ENCODE measurements at regions not wholly inside any gene's neighbourhood (a gene's known extent, or its start where the extent isn't known, plus 50 kb on each side); places are given as distances from the start of the nearest gene placed in this dataset.

DNA sequence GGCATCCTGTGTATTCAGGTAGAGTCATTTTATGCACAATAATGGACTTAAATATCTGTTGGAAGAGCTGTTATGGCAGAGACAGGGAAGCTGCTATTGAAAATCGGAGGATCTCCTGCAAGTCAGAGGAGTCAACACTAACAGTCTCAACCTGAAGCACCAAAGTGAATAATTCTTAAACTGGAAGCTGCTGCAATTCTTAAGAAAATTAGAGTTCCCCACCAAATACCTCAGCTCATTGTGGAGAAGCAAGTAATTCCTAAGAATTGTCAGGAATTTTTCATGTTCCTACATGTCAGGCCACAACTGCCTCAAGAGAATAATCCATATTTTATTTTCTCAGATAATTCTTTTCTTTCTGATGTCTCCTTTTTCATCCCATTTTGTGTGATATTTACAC is 892.6 kb upstream of the LCORL start:
- H3K27ac ChIP-seq: no peak overlapping the region
- no peak overlapping the region for H3K4me3 ChIP-seq

DNA sequence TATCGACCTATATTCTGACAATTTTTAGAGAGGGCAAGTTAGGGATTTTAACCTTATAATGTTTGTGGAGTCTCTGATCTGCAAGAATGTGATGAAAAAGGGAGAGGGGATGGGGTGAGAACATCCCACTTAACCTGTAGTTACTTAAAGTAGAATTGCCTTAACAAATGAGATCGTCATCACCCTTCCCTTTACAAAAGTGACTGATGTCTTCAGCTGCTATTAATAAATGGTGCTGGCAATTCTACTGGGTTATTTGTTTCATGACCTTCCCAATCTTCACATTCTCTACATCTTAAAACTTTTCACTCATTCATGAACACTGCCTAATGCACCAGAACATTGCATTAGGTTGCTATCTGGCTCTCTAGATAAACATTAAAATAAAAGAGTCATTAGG is 873.4 kb upstream of the LCORL start:
- no peak overlapping the region for H3K4me3 ChIP-seq
- no peak overlapping the region for H3K27ac ChIP-seq

DNA sequence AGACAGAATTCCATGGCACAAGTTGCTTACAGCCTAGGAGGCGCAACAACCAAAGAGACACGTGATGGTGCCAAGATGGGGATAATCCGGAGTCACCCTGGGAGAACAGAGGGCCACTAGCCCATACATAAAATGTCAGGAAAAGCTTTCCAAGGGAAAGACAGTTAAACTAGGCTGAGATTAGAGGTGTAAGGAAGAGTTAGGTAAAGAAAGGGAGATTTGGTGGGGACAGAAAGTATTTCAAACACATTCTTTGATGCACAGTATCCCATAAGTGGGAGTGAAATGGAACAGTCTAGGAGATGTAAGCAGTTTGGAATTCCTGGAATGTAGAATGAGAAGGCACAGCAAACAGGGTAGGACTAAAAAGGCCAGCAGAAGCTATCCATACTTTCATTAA is 860.9 kb upstream of the LCORL start:
- Histone ChIP-seq H3K27ac (no peak overlapping the region), H3K4me3 (no peak overlapping the region)

DNA sequence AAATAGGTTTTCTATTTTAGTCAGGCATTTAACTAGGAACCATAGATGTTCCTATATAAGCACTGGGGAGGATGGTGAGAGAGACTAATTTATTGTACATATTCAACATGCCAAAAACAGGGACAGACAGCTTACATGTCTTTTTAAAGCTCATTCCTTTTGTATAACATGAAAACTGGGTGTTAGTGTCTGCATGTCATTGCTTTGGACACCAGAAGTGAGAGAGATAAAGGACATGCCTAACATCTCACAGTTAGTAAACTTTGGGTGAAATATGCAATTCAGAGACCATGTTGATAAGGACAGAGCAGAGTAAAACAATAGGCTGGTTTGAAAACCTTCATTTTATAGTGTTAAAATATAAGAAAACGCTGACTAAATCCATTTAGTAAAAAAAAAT is 860.0 kb upstream of the LCORL start:
- no peak overlapping the region for H3K4me3 ChIP-seq
- H3K27ac ChIP-seq: no peak overlapping the region

DNA sequence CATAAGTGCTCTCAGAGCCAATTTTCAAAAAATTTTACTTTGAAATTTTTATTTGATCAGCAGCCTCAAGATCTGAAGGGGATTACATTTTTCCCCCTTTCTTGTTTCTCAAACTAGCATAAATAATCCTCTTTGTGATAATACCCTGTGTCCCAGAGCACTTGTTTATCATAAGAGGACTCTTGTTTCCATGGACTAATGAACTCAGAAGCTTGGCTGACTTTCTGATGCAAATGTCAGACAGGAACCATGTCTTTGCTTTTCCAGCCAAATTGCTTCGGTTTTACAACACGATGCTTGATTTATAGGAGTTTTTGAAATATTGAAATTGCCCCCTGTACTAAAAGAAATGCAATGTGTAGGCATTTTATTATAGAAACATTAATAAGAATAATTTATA is 859.3 kb upstream of the LCORL start:
- no peak overlapping the region for H3K4me3 ChIP-seq
- no peak overlapping the region for H3K27ac ChIP-seq

DNA sequence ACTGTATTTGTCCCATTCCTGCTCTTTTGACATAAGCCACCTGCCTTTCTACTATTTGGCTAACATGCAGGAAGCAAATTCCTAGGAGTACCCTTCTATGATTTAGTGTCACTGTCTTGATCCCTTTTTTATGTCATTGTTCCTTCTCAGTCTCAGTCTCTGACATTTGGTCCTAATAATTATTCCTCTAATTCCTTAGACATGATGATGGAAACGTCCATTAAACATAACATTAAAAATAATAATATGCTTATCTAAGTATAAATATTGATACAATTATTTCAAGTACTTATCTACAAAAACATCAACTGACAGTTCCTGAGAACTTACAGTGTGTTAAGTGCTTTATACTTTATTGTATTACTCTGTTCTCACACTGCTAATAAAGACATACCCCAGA is 857.0 kb upstream of the LCORL start:
- no peak overlapping the region for H3K4me3 ChIP-seq
- H3K27ac ChIP-seq: no peak overlapping the region

DNA sequence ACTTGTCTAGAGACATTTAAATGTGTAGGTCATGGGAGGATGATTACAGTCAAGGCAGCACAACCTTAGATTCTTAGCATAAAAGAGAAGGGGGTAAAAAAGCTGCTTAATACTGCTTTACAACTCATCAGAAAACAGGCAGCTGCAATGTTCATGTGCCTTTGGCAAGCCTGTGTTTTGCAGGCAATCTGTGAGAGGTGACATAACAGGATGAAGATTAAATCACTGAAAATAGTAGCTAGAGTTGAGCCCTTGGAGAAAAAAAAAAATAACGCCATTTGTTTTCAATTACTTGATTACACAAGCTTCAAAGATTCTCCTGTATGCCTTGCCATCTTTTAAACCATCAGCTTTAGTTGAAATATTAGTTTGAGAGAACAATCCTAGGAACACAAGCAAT is 847.6 kb upstream of the LCORL start:
- Histone ChIP-seq H3K27ac (no peak overlapping the region), H3K4me3 (no peak overlapping the region)

DNA sequence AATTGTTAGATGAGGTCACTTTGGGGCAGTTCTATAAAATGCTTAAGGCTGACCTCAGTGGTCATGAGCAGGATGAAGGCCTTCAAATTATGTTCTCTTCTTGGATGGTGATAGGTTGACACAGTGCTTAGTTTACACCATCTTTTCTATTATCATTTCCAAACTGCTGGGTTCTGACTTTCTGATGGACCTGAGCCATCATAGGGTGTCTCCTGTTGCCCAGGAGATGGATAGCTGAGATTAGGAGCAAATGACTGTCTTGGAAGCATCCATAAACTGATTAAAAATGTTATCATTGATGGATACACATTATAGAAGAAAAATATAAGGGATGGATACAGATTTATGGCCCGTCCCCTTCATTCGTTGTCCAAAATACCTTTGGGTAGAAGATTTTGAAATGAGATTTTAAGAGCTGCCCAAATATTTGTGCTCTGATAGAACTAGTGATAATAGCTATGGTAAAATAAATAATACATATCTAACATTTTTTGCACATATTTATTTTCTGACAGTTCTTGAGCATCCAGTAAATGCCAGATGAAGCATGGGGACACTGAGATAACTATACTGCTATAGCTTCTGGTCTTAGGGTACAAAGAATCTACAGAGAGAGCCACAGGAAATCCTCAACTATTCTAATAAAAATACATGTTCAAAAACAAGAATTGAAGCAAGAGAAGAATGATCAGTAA is 839.4 kb upstream of the LCORL start:
- H3K27ac ChIP-seq: no peak overlapping the region
- H3K4me3 ChIP-seq: no peak overlapping the region

DNA sequence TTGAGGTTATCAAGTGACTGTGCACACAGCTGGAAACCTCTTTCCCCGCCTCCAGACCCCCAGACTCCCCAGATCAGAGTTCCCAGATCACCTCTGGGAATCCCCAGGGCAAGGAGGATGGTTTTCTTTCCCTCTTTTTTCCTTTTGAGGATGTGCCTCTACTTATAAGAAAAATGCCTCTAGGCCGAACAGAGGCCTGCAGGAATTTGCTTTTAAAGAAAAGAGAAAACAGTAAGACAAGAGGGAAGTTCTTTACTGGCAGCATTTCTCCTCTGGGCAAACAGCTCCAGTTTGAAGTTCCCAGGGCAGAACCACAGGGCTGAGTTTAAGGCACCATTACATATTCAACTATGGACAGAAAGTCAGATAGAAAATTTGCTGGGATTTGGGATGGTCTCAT is 837.9 kb upstream of the LCORL start:
- no peak overlapping the region for H3K4me3 ChIP-seq
- H3K27ac ChIP-seq: no peak overlapping the region

DNA sequence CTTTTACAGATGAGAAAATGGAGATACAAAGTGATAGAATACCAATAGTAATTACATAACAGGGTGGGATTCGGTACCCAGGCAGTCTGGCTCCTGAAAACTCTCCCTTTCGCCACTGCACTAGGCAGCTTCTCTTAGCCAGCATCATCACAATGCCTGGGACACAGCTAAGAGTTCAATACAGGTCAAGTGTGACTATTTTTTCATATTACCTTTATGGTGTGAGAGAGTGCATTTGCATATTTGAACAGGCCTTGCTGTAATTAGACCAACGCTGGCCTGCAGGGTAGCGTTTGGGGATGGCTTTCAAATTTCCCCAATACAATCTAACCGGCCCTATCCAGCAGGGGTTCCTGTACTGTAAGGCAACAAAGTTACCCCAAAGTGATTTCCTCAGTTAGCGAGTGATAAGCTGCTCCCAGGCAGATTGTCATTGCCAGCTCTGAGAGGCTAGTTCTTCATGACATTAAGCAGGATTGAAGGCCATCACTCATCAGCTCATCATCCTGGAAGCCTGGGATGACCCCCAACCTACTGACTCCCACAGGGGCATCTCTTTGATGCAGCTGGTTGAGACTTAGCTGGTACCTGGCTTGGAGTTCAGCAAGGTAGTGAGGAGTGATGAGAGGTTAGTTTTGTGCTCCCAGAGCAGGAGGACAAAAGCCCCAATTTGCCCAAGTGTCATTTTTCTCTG is 836.8 kb upstream of the LCORL start:
- no peak overlapping the region for H3K4me3 ChIP-seq
- no peak overlapping the region for H3K27ac ChIP-seq

DNA sequence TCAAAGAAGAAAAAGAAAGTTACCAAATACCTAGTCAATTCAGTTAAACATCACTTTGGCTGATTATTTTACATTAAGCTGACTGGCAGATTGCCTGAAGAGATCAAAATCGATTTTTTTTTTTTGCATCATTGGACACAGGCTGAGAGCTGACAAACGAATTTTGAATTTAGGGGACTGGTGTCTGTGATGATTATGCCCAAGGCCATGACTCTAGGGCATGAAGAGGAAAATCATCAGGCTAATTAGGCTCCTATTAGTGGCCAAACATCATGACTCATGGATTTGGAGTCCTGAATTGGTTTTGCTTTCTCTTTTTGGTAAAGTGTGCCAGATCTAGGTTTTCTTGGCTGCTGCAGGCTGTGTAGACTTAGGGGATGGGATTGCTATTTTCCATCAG is 829.3 kb upstream of the LCORL start:
- H3K27ac ChIP-seq: no peak overlapping the region
- no peak overlapping the region for H3K4me3 ChIP-seq

DNA sequence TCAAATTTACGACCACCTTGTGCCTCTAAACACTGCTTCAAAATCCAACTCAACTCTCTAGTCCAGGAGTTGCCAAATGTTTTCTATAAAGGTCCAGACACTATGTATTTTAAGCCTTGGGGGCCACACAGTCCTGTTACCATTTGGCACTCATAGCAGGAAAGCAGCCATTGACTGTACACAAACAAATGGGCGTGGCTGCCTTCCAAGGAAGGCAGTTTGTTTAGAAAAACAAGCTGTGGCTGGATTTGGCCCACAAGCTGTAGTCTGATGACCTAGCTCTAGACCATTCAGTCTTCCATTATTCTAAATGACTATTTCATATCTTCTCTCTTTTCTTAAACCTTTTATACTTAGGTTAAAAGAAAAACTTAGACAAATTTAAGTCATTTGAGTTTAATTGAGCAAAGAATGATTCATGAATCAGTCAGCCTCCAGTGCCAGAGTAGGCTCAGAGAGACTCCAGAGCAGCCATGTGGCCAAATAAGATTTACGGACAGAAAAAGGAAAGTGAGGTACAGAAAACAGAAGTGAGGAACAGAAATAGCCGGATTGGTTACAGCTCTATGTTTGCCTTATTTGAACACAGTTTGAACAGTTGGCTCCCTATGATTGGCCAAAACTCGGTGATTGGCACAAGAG is 825.8 kb upstream of the LCORL start:
- H3K4me3 ChIP-seq: no peak overlapping the region
- H3K27ac ChIP-seq: no peak overlapping the region

DNA sequence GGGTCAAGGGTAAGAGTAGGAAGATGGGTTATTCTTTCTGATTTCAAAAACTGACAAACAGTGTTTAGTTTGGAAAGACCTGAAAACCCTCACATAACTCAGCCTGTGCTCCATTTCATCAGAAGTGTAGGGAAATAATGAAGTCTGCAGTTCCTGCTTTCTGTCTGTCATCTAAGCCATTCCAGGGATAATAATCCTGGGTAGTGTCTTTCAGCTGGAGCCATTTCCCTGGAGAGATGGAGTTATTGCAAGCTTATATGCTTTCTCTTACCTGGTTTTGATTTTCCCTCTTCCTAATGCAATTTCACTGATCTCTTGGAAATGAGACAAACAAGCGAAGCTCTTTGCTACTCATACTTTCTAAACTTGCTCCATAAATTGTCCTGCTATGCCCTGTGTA is 824.8 kb upstream of the LCORL start:
- Histone ChIP-seq H3K27ac (no peak overlapping the region), H3K4me3 (no peak overlapping the region)

DNA sequence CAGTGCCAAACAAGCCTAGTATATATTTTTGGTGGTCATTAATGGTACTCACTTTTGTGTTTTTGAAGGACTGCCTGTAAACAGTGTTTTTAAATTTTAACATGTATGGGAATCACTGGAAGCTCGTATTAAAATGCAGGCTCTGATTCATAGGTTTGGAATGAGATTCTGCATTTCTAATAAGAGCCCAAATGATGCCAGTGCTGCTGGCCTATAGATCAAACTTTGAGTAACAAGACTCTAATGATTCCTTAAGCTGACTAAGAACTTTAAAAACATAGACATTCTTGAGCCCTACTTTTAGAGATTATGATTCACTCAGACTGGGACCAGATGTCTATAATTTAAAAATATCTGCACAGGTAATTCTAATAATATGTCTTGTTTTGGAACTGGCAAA is 823.2 kb upstream of the LCORL start:
- Histone ChIP-seq H3K4me3 (no peak overlapping the region), H3K27ac (no peak overlapping the region)

DNA sequence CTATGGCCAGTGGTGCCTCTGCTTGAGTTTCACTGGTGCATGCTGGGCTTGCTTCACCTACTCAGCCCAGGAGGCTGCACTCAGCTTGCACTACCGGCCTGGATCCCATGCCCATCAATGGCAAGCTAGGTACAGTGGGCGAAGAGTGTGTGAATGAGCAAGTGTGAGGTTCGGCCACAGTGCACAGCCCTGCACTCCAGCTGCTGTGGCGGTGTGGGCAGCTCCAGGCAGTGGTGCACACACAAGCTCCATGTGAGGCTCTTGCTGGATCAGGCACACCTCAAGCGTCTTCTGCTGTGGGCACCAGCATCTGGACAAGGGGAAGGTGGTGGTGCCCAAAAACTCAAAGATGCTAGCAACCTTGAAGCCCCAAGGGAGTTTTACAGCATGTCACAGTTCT is 820.9 kb upstream of the LCORL start:
- Histone ChIP-seq H3K27ac (no peak overlapping the region), H3K4me3 (no peak overlapping the region)

DNA sequence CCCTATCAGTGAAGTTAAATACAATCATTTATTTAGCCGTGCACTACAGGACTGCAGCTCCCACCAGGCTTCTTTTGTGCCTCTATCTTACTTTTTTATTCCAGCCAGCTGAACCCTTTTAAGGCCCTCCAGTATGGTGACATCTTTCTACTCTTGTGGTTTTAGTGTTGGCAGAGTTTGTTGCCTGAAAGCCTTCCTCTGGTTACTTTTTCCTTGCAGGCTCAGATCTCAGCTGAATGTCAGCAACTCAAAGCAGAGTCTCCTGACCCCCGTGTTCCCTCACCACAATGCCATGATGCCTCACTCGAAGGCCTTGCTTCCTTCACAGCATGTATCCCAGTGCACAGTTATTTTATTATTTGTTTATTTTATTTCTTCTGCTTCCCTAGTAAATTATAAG is 818.9 kb upstream of the LCORL start:
- no peak overlapping the region for H3K27ac ChIP-seq
- H3K4me3 ChIP-seq: no peak overlapping the region

DNA sequence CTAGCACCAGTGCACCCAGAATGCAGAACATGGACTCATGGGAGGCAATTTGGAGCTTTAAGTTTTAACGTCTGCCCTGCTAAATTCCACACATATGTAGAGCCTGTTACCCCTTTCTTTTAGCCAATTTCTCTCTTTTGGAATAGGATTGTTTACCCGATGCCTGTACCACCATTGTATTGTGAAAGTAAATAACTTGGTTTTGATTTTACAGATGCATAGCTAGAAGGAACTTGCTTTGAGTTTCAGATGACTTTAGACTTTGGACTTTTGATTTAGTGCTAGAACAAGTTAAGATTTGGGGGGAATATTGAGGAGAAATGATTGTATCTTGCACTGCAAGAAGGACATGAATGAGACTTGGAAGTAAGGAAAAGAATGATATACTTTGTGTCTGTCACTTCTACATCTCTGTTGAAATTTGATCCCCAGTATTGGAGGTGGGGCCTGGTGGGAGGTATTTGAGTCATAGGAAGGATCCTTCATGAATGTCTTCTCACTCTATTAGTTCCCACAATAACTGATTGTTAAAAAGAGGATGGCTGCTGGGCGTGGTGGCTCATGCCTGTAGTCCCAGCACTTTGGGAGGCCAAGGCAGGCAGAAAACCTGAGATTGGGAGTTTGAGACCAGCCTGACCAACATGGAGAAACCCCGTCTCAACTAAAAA is 794.8 kb upstream of the LCORL start:
- Histone ChIP-seq H3K27ac (no peak overlapping the region), H3K4me3 (no peak overlapping the region)

DNA sequence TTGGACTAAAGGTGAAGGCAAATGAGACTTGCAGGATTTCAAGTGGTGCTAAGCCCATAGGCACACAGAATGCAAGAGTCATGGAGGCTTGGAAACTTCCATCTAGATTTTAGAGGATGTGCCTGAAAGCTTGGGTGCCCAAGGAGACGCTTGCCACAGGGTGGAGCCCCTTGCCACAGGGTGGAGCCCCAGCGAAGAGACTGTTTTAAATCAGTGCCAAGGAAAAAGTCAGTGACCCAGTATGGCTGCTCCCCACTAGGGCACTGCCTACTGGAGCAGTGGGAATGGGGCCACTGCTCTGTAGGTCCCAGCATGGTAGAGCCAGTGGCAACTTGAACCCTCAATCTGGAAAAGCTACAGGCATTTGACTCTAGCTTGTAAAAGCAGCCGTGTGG is 794.2 kb upstream of the LCORL start:
- Histone ChIP-seq H3K27ac (no peak overlapping the region), H3K4me3 (no peak overlapping the region)

DNA sequence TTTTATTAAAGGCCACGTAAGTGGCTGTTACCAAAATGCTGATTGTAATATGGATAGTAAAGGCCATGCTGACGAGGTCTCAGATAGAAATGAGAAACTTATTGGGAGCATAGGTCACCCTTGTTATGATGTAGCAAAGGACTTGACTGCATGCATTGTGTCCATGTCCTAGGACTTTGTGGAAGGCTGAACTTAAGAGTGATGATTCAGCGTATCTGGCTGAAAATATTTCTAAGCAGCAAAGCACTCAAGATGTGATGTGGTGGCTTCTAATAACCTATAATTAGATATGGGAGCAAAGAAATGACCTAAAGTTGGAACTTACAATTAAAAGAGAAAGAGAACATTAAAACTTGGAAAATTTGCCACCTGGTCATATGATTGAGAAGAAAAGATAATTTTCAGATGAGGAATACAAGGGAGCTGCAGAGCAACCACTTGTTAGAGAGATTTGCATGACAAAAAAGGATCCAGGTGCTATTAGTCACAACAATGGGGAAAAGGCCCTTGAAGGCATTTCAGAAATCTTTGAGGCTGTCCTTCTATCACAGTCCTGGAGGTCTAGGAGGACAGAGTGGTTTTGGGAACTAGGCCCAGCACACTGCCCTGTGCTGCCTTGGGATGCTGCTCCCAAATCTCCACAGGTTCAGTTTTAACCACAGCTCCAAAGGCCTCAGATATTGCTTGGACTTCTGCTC is 793.7 kb upstream of the LCORL start:
- Histone ChIP-seq H3K4me3 (no peak overlapping the region), H3K27ac (no peak overlapping the region)

DNA sequence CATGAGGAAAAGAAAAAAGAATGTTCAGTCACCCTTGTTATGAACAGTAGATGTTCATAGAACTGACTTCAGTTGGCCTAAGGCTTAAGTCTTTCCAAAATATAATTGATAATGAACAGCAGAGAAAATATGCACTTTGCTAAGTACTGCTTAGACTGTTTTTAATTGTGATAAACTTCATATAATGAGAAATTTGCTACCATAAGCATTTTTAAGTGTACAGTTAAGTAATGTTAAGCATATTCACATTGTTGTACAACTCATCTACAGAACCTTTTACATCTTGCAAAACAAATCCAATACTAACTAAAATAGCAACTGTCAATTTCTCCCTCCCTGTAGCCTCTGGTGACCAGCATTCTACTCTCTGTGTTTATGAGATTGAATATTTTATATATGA is 792.2 kb upstream of the LCORL start:
- Histone ChIP-seq H3K4me3 (no peak overlapping the region), H3K27ac (no peak overlapping the region)
